ENCODE measurements at regions not wholly inside any gene's neighbourhood (a gene's known extent, or its start where the extent isn't known, plus 50 kb on each side); places are given as distances from the start of the nearest gene placed in this dataset.

DNA sequence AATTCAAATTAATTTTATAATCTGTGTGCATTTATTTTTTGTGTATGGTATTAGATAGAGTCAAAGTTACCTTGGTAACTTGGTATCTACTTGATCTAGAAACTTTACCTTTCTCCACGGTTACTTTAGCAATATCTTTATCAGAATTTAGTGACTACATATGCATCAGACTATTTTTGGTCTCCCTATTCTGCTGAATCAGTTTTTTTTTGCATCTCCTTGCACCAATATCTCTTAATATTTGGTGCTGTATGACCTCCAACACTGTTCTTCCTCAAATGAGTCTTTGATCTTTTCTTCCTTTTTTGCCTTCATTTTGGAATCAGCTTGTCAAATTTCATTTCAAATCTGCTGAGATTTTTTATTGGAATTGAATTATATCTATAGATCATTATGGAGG, 828.2 kb upstream of the FOXG1 start:
- Mint-ChIP-seq H3K36me3 (no peaks in the 10 kb centered on the region), H3K27ac (no peak overlapping the region), H3K9me3 (peaks cover 12% of the 10 kb centered on the region), H3K4me3 (no peak overlapping the region), H3K4me1 (no peaks in the 10 kb centered on the region), H3K27me3 (no peaks in the 10 kb centered on the region)
- POLR2A ChIA-PET: no interaction called here
- DNase-seq (no peak), ATAC-seq (ENCODE audit: low read depth) (no peak)

DNA sequence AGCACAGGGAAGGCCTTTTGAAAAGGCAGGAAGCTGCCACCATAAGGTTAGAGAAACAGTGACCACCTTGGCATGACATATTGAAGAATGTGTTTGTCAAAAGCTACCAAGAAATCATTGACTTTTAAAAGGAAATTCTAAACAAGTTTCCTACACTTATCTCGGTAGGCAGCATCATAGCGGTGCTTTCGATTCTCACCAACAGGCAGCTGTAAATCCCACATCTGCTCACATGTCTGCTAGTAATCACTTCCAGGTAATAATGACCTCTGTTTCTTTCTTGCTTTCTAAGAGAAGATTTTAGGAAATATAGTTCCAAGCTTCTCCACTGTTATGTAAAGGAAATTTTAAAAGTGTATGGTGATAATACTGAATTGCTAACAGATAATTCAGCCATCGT, 821.1 kb upstream of the FOXG1 start:
- Mint-ChIP-seq H3K4me3 (no peak overlapping the region), H3K36me3 (no peaks in the 10 kb centered on the region), H3K27me3 (no peaks in the 10 kb centered on the region), H3K27ac (no peak overlapping the region), H3K4me1 (no peaks in the 10 kb centered on the region), H3K9me3 (peaks cover 7% of the 10 kb centered on the region)
- ATAC-seq (ENCODE audit: low read depth) (no peak), DNase-seq (no peak)
- POLR2A ChIA-PET: no interaction called here

DNA sequence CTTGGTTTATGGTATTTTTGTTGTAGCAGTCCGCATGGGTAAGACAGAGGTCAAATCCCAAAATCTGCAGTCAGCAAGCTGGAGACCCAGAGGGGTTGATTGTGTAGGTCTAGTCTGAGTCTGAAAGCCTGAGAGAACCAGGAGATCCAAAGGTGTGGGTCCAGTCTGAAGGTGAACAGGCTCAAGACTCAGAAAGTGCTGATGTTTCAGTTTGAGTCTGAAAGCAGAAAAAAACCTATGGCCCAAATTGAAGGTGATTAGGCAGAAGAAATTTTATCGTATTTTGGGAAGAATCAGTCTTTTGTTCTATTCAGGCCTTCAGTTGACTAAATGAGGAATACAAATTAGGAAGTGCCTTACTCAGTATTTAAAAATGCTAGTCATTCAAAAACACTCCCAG, 807.8 kb upstream of the FOXG1 start:
- no peak for ATAC-seq (ENCODE audit: low read depth)
- no peak for DNase-seq
- Mint-ChIP-seq H3K9me3 (peaks cover 11% of the 10 kb centered on the region), H3K4me3 (no peak overlapping the region), H3K27me3 (no peaks in the 10 kb centered on the region), H3K4me1 (no peaks in the 10 kb centered on the region), H3K27ac (no peak overlapping the region), H3K36me3 (no peaks in the 10 kb centered on the region)
- POLR2A ChIA-PET: no interaction called here

GRCh38 chr14:27995691-27996090, 770.9 kb upstream of the FOXG1 start:
- ATAC-seq (ENCODE audit: low read depth) (no peak), DNase-seq (no peak)
- Mint-ChIP-seq H3K27me3 (no peaks in the 10 kb centered on the region), H3K4me1 (no peaks in the 10 kb centered on the region), H3K9me3 (peaks cover 6% of the 10 kb centered on the region), H3K27ac (no peak overlapping the region), H3K36me3 (no peaks in the 10 kb centered on the region), H3K4me3 (no peak overlapping the region)
- POLR2A ChIA-PET: no interaction called here

- DNase-seq (no peak), ATAC-seq (ENCODE audit: low read depth) (no peak)
- Mint-ChIP-seq H3K9me3 (peaks cover 8% of the 10 kb centered on the region), H3K36me3 (no peaks in the 10 kb centered on the region), H3K27me3 (no peaks in the 10 kb centered on the region), H3K4me3 (no peak overlapping the region), H3K27ac (no peak overlapping the region), H3K4me1 (no peaks in the 10 kb centered on the region)
- POLR2A ChIA-PET: no interaction called here
These were observed 765.6 kb upstream of the FOXG1 start for GRCh38 chr14:28001002-28001401.

DNA sequence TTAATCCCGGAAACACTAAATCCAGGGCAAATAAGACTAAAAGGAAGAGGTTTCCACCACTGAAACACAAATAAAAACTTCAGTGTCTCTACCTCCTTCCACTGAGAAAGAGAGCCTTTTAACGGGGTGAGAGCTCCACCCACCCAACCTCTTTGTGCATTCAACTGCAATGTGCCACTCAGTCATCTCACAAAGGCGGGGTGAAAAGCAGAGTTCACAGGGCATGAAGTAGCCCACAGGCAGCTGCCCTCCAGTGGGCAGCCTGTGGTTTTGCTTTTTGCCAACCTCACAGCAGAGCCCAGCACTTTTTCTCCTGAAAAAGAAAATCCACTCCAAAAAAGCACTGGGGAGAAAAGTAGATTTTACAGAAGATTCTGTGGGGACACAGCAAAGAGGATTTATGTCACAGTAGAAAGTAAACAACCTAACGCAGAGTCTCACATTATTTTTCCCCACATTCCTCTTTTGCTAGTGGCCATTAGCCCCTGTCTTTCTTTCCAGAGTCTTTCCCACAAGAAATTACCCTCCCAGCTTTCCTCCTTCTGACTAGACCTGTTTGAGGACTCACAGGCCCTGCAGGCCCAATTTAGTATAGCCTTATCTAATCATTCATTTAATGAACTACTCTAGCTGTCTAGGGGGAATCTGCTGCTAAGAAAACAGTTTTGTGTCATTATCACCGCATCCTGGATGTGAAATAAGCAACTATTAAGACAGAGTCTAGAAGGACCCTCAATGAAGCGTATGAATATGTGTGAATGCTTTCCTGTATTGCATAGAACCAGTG, 753.8 kb upstream of the FOXG1 start:
- Mint-ChIP-seq H3K4me1 (no peaks in the 10 kb centered on the region), H3K36me3 (no peaks in the 10 kb centered on the region), H3K27ac (no peak overlapping the region), H3K4me3 (no peak overlapping the region), H3K9me3 (peaks cover 11% of the 10 kb centered on the region), H3K27me3 (no peaks in the 10 kb centered on the region)
- DNase-seq: no peak
- no peak for ATAC-seq (ENCODE audit: low read depth)
- POLR2A ChIA-PET: no interaction called here

DNA sequence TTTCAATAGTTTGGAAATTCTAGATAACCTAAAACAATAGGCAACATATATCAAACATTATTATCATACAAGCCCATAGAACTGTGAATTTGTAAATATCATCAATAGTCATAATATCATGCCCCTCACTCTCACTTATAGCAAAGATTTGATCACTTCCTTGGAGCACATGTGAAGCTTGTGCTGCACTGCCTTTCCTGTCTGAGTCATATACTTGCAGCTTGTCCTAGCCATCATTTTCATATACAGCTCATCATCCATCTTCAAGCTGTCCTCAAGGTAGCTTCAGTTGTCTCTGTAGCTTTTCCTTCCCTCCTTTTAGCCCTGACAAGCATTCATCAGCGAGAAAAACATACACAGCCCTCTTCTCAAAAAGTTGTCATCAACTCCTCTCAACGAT, 746.5 kb upstream of the FOXG1 start:
- H3K27me3 Mint-ChIP-seq: no peaks in the 10 kb centered on the region
- H3K27ac Mint-ChIP-seq: no peak overlapping the region
- H3K4me1 Mint-ChIP-seq: no peaks in the 10 kb centered on the region
- H3K4me3 Mint-ChIP-seq: no peak overlapping the region
- no peak for ATAC-seq (ENCODE audit: low read depth)
- peaks cover 11% of the 10 kb centered on the region for H3K9me3 Mint-ChIP-seq
- no peaks in the 10 kb centered on the region for H3K36me3 Mint-ChIP-seq
- no peak for DNase-seq
- POLR2A ChIA-PET: no interaction called here

DNA sequence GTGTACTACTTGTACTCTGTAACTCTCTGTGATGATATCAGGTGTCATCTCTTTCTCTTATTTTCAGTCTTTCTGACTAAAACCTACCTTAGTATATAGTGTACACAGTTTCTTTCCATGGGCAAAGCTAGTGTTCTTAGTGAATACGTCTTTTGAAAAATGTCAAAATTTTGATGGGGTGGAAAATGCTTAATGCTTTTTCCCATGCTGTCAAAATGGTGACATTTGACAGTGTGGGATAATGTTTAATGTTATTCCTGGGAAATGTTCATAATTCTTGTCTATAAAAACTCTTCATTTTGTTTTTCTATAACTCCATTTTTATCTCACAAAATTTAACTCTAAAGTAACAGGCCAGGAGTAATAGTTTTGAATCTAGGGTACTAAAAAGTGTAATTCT, 742.7 kb upstream of the FOXG1 start:
- H3K36me3 Mint-ChIP-seq: no peaks in the 10 kb centered on the region
- no peaks in the 10 kb centered on the region for H3K4me1 Mint-ChIP-seq
- peaks cover 11% of the 10 kb centered on the region for H3K9me3 Mint-ChIP-seq
- H3K27me3 Mint-ChIP-seq: no peaks in the 10 kb centered on the region
- POLR2A ChIA-PET: no interaction called here
- H3K4me3 Mint-ChIP-seq: no peak overlapping the region
- no peak overlapping the region for H3K27ac Mint-ChIP-seq
- no peak for DNase-seq
- no peak for ATAC-seq (ENCODE audit: low read depth)

GRCh38 chr14:28052251-28052650, 714.3 kb upstream of the FOXG1 start:
- POLR2A ChIA-PET: no interaction called here
- DNase-seq: no peak
- no peaks in the 10 kb centered on the region for H3K36me3 Mint-ChIP-seq
- ATAC-seq (ENCODE audit: low read depth): no peak
- no peaks in the 10 kb centered on the region for H3K27me3 Mint-ChIP-seq
- no peak overlapping the region for H3K4me3 Mint-ChIP-seq
- H3K4me1 Mint-ChIP-seq: no peaks in the 10 kb centered on the region
- no peak overlapping the region for H3K27ac Mint-ChIP-seq
- H3K9me3 Mint-ChIP-seq: peaks cover 9% of the 10 kb centered on the region

DNA sequence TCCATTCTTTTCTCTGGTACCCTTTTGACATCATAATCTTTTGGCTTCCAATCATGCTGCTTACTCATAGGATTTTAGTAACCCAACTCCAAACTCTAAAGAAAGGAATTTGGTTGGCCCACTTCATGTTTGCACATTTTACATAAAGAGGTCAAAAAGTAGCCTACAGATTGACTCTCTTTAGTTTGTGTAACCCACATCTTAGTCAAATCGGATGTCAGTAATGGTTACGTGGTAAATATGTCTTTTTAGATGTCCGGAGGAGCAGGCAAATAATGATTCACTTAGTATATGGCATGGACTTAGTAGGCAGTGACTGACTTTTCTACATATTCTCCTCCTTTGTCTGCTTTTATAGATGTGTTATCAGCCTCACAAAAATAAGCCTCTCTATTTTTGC, 711.6 kb upstream of the FOXG1 start:
- no peaks in the 10 kb centered on the region for H3K27me3 Mint-ChIP-seq
- H3K36me3 Mint-ChIP-seq: no peaks in the 10 kb centered on the region
- no peak for ATAC-seq (ENCODE audit: low read depth)
- peaks cover 5% of the 10 kb centered on the region for H3K9me3 Mint-ChIP-seq
- POLR2A ChIA-PET: no interaction called here
- H3K27ac Mint-ChIP-seq: no peak overlapping the region
- DNase-seq: no peak
- no peaks in the 10 kb centered on the region for H3K4me1 Mint-ChIP-seq
- no peak overlapping the region for H3K4me3 Mint-ChIP-seq

- POLR2A ChIA-PET: no interaction called here
- Mint-ChIP-seq H3K4me1 (no peaks in the 10 kb centered on the region), H3K27me3 (no peaks in the 10 kb centered on the region), H3K27ac (no peak overlapping the region), H3K9me3 (peaks cover 7% of the 10 kb centered on the region), H3K36me3 (no peaks in the 10 kb centered on the region), H3K4me3 (no peak overlapping the region)
- DNase-seq: no peak
- no peak for ATAC-seq (ENCODE audit: low read depth)
These were observed 709.0 kb upstream of the FOXG1 start for GRCh38 chr14:28057359-28058296.

DNA sequence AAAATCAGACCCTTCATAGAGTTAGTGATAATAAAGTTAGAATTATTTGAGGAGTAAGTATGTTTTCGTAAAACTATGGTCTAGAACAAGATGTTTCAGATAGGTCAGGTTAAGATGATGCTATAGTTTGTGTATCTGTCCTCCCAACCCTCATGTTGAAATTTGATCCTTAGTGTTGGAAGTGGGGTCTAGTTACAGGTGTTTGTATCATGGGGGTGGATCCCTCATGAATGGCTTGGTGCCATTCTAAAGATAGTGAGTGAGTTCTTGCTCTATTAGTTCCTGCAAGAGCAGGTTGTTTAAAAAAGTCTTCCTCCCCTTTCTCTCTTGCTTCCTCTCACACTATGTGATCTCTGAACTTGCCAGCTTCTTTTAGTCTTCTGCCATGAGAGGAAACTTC, 707.3 kb upstream of the FOXG1 start:
- H3K4me3 Mint-ChIP-seq: no peak overlapping the region
- DNase-seq (no peak), ATAC-seq (ENCODE audit: low read depth) (no peak)
- peaks cover 10% of the 10 kb centered on the region for H3K9me3 Mint-ChIP-seq
- no peaks in the 10 kb centered on the region for H3K4me1 Mint-ChIP-seq
- no peaks in the 10 kb centered on the region for H3K36me3 Mint-ChIP-seq
- POLR2A ChIA-PET: no interaction called here
- no peaks in the 10 kb centered on the region for H3K27me3 Mint-ChIP-seq
- H3K27ac Mint-ChIP-seq: no peak overlapping the region

GRCh38 chr14:28061006-28061405, 705.6 kb upstream of the FOXG1 start:
- POLR2A ChIA-PET: no interaction called here
- H3K4me3 Mint-ChIP-seq: no peak overlapping the region
- H3K36me3 Mint-ChIP-seq: no peaks in the 10 kb centered on the region
- H3K4me1 Mint-ChIP-seq: no peaks in the 10 kb centered on the region
- no peaks in the 10 kb centered on the region for H3K27me3 Mint-ChIP-seq
- H3K27ac Mint-ChIP-seq: no peak overlapping the region
- no peak for DNase-seq
- peaks cover 10% of the 10 kb centered on the region for H3K9me3 Mint-ChIP-seq
- no peak for ATAC-seq (ENCODE audit: low read depth)

DNA sequence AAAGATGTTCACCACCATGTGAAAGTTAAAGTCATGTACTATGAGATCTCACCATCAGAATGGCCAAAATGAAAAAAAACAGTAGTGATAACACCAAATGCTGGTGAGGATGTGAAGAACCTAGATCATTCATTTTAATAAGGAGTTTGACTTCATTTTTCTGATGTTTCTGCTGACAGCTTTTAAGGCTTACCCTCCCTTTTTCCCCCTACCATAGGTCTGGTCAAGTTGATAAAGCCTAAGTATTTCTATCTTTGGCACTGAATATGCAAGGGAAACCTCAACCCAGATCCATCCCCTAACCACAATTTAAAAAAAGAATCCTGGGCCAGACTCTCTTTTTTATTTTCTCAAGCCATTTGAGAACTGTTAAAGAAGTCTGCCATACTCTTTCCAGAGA, 689.6 kb upstream of the FOXG1 start:
- Mint-ChIP-seq H3K27ac (no peak overlapping the region), H3K9me3 (peaks cover 11% of the 10 kb centered on the region), H3K36me3 (no peaks in the 10 kb centered on the region), H3K4me1 (no peaks in the 10 kb centered on the region), H3K27me3 (no peaks in the 10 kb centered on the region), H3K4me3 (no peak overlapping the region)
- no peak for ATAC-seq (ENCODE audit: low read depth)
- POLR2A ChIA-PET: no interaction called here
- DNase-seq: no peak
